Upper lobe of left lung (tissue), 4 donors: ENCODE measurements at regions not wholly inside any gene's neighbourhood (a gene's known extent, or its start where the extent isn't known, plus 50 kb on each side); places are given as distances from the start of the nearest gene placed in this dataset.

ENCODE experiments used
- POLR2A ChIP-seq, 4 donors: fragments of 450-650 bp; IDR thresholded peaks; one replicate each; pipeline ENCODE4 v1.5.1; 2016 to 2017; ENCODE audit warnings: antibody characterized with exemption in 4 of 4, mild to moderate bottlenecking in 2 of 4
- TF ChIP-seq, protein P1 (sequence below), 6 experiments: fragments of 450-650 bp in 4 of 6; fragments of 200-600 bp in 2 of 6; sonication (generic) in 2 of 6; IDR thresholded peaks; one replicate each; pipeline ENCODE4 v1.5.1; 2016 to 2019; ENCODE audit warnings: antibody characterized with exemption in 6 of 6

DNA sequence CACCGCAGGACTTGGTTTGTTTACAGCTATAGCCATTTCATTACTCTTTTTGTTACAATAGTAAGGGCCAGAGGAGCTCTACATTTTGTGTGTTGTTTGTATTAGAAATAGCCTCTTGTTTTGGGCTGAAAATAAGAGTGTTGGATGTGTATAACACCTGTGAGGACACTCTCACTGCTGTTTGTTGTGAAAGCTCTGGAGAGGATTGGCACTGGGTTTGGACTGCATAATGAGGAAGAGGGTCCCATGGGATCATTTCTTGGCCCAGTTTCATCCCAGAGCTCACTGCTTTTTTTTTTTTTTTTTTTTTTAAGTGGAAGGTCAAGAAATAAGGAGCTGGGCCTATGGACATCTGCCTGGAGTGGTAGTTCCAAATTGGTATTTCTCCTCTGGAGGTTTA lies 61.6 kb upstream of the KIAA0040 start:
- TF ChIP-seq, protein P1, sequence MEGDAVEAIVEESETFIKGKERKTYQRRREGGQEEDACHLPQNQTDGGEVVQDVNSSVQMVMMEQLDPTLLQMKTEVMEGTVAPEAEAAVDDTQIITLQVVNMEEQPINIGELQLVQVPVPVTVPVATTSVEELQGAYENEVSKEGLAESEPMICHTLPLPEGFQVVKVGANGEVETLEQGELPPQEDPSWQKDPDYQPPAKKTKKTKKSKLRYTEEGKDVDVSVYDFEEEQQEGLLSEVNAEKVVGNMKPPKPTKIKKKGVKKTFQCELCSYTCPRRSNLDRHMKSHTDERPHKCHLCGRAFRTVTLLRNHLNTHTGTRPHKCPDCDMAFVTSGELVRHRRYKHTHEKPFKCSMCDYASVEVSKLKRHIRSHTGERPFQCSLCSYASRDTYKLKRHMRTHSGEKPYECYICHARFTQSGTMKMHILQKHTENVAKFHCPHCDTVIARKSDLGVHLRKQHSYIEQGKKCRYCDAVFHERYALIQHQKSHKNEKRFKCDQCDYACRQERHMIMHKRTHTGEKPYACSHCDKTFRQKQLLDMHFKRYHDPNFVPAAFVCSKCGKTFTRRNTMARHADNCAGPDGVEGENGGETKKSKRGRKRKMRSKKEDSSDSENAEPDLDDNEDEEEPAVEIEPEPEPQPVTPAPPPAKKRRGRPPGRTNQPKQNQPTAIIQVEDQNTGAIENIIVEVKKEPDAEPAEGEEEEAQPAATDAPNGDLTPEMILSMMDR (IDR thresholded peaks at IDR 0.05) = no peak
- no peak for TF ChIP-seq POLR2A (IDR thresholded peaks at IDR 0.05)
